ENCODE measurements at regions not wholly inside any gene's neighbourhood (a gene's known extent, or its start where the extent isn't known, plus 50 kb on each side); places are given as distances from the start of the nearest gene placed in this dataset.
A peak's percentile ranks its signal among the peaks of the same experiment; 100 is the strongest.

- H3K27me3 ChIP-seq (ENCODE audit: insufficient read depth, low read length), result no peaks in the 10 kb centered on the region
- H3K27ac ChIP-seq (ENCODE audit: low read depth, low read length), result no peak overlapping the region
Measured at GRCh38 chr3:181764544-181764943, 52.8 kb downstream of the SOX2 start.

GRCh38 chr3:181770296-181770695 lies 58.6 kb downstream of the SOX2 start:
- H3K36me3 ChIP-seq (ENCODE audit: insufficient read depth, low read length), result no peaks in the 10 kb centered on the region
- no peaks in the 10 kb centered on the region for H3K27me3 ChIP-seq (ENCODE audit: insufficient read depth, low read length)
- no peak overlapping the region for H3K4me3 ChIP-seq (ENCODE audit: low read depth, low read length)
- no peak overlapping the region for H2AFZ ChIP-seq (ENCODE audit: low read length, unreplicated experiment)
- H3K27ac ChIP-seq (ENCODE audit: low read depth, low read length), result no peak overlapping the region
- H3K79me2 ChIP-seq (ENCODE audit: control insufficient read depth, insufficient read depth, low read length, unreplicated experiment), result no peaks in the 10 kb centered on the region
- H3K4me1 ChIP-seq (ENCODE audit: control insufficient read depth, insufficient read depth, low read length, unreplicated experiment), result no peaks in the 10 kb centered on the region

More at GRCh38 chr3:181764544-181764943, 52.8 kb downstream of the SOX2 start:
- H3K36me3 ChIP-seq (ENCODE audit: insufficient read depth, low read length), result no peaks in the 10 kb centered on the region
- H3K4me3 ChIP-seq (ENCODE audit: low read depth, low read length), result no peak overlapping the region
- no peak overlapping the region for H2AFZ ChIP-seq (ENCODE audit: low read length, unreplicated experiment)
- H3K79me2 ChIP-seq (ENCODE audit: control insufficient read depth, insufficient read depth, low read length, unreplicated experiment), result no peaks in the 10 kb centered on the region
- no peaks in the 10 kb centered on the region for H3K4me1 ChIP-seq (ENCODE audit: control insufficient read depth, insufficient read depth, low read length, unreplicated experiment)

- H2AFZ ChIP-seq (ENCODE audit: low read length, unreplicated experiment), result no peak overlapping the region
- no peaks in the 10 kb centered on the region for H3K79me2 ChIP-seq (ENCODE audit: control insufficient read depth, insufficient read depth, low read length, unreplicated experiment)
Measured at GRCh38 chr3:181771120-181771519, 59.4 kb downstream of the SOX2 start.

GRCh38 chr3:181772166-181772565 lies 60.4 kb downstream of the SOX2 start:
- H3K27ac ChIP-seq (ENCODE audit: low read depth, low read length), result no peak overlapping the region
- no peaks in the 10 kb centered on the region for H3K79me2 ChIP-seq (ENCODE audit: control insufficient read depth, insufficient read depth, low read length, unreplicated experiment)

More at GRCh38 chr3:181771120-181771519, 59.4 kb downstream of the SOX2 start:
- no peak overlapping the region for H3K4me3 ChIP-seq (ENCODE audit: low read depth, low read length)
- H3K27ac ChIP-seq (ENCODE audit: low read depth, low read length), result no peak overlapping the region
- H3K27me3 ChIP-seq (ENCODE audit: insufficient read depth, low read length), result no peaks in the 10 kb centered on the region
- no peaks in the 10 kb centered on the region for H3K4me1 ChIP-seq (ENCODE audit: control insufficient read depth, insufficient read depth, low read length, unreplicated experiment)
- H3K36me3 ChIP-seq (ENCODE audit: insufficient read depth, low read length), result no peaks in the 10 kb centered on the region

GRCh38 chr3:181773921-181774320 lies 62.2 kb downstream of the SOX2 start:
- no peak overlapping the region for H2AFZ ChIP-seq (ENCODE audit: low read length, unreplicated experiment)
- no peaks in the 10 kb centered on the region for H3K4me1 ChIP-seq (ENCODE audit: control insufficient read depth, insufficient read depth, low read length, unreplicated experiment)
- no peaks in the 10 kb centered on the region for H3K79me2 ChIP-seq (ENCODE audit: control insufficient read depth, insufficient read depth, low read length, unreplicated experiment)
- H3K36me3 ChIP-seq (ENCODE audit: insufficient read depth, low read length), result no peaks in the 10 kb centered on the region
- H3K4me3 ChIP-seq (ENCODE audit: low read depth, low read length), result no peak overlapping the region
- H3K27ac ChIP-seq (ENCODE audit: low read depth, low read length), result no peak overlapping the region
- H3K27me3 ChIP-seq (ENCODE audit: insufficient read depth, low read length), result no peaks in the 10 kb centered on the region

More at GRCh38 chr3:181772166-181772565, 60.4 kb downstream of the SOX2 start:
- Histone ChIP-seq H2AFZ (ENCODE audit: low read length, unreplicated experiment) (no peak overlapping the region), H3K4me3 (ENCODE audit: low read depth, low read length) (no peak overlapping the region), H3K4me1 (ENCODE audit: control insufficient read depth, insufficient read depth, low read length, unreplicated experiment) (no peaks in the 10 kb centered on the region), H3K27me3 (ENCODE audit: insufficient read depth, low read length) (no peaks in the 10 kb centered on the region), H3K36me3 (ENCODE audit: insufficient read depth, low read length) (no peaks in the 10 kb centered on the region)

GRCh38 chr3:181782306-181782954 lies 70.7 kb downstream of the SOX2 start:
- H3K4me3 ChIP-seq (ENCODE audit: low read depth, low read length), result peak overlapping the region; percentile 39; the same call in 1 of the 2 replicates
- no peaks in the 10 kb centered on the region for H3K36me3 ChIP-seq (ENCODE audit: insufficient read depth, low read length)
- H2AFZ ChIP-seq (ENCODE audit: low read length, unreplicated experiment), result peak overlapping the region; percentile 25
- no peaks in the 10 kb centered on the region for H3K79me2 ChIP-seq (ENCODE audit: control insufficient read depth, insufficient read depth, low read length, unreplicated experiment)
- peaks cover 3% of the 10 kb centered on the region for H3K4me1 ChIP-seq (ENCODE audit: control insufficient read depth, insufficient read depth, low read length, unreplicated experiment)
- H3K27me3 ChIP-seq (ENCODE audit: insufficient read depth, low read length), result no peaks in the 10 kb centered on the region
- peak overlapping the region; percentile 36; the same call in 1 of the 2 replicates for H3K27ac ChIP-seq (ENCODE audit: low read depth, low read length)

GRCh38 chr3:181790561-181790960 lies 78.8 kb downstream of the SOX2 start:
- H2AFZ ChIP-seq (ENCODE audit: low read length, unreplicated experiment), result no peak overlapping the region
- H3K27ac ChIP-seq (ENCODE audit: low read depth, low read length), result no peak overlapping the region
- H3K4me3 ChIP-seq (ENCODE audit: low read depth, low read length), result no peak overlapping the region
- H3K27me3 ChIP-seq (ENCODE audit: insufficient read depth, low read length), result no peaks in the 10 kb centered on the region
- no peaks in the 10 kb centered on the region for H3K79me2 ChIP-seq (ENCODE audit: control insufficient read depth, insufficient read depth, low read length, unreplicated experiment)
- H3K4me1 ChIP-seq (ENCODE audit: control insufficient read depth, insufficient read depth, low read length, unreplicated experiment), result no peaks in the 10 kb centered on the region
- no peaks in the 10 kb centered on the region for H3K36me3 ChIP-seq (ENCODE audit: insufficient read depth, low read length)

- no peak overlapping the region for H2AFZ ChIP-seq (ENCODE audit: low read length, unreplicated experiment)
- no peaks in the 10 kb centered on the region for H3K27me3 ChIP-seq (ENCODE audit: insufficient read depth, low read length)
- no peaks in the 10 kb centered on the region for H3K4me1 ChIP-seq (ENCODE audit: control insufficient read depth, insufficient read depth, low read length, unreplicated experiment)
- no peaks in the 10 kb centered on the region for H3K79me2 ChIP-seq (ENCODE audit: control insufficient read depth, insufficient read depth, low read length, unreplicated experiment)
- no peak overlapping the region for H3K27ac ChIP-seq (ENCODE audit: low read depth, low read length)
- H3K36me3 ChIP-seq (ENCODE audit: insufficient read depth, low read length), result no peaks in the 10 kb centered on the region
- no peak overlapping the region for H3K4me3 ChIP-seq (ENCODE audit: low read depth, low read length)
Measured at GRCh38 chr3:181791056-181791955, 79.6 kb downstream of the SOX2 start.

GRCh38 chr3:181793006-181793405 lies 81.3 kb downstream of the SOX2 start:
- no peaks in the 10 kb centered on the region for H3K79me2 ChIP-seq (ENCODE audit: control insufficient read depth, insufficient read depth, low read length, unreplicated experiment)
- H3K4me3 ChIP-seq (ENCODE audit: low read depth, low read length), result no peak overlapping the region
- H3K27ac ChIP-seq (ENCODE audit: low read depth, low read length), result no peak overlapping the region
- no peaks in the 10 kb centered on the region for H3K4me1 ChIP-seq (ENCODE audit: control insufficient read depth, insufficient read depth, low read length, unreplicated experiment)
- no peak overlapping the region for H2AFZ ChIP-seq (ENCODE audit: low read length, unreplicated experiment)
- no peaks in the 10 kb centered on the region for H3K27me3 ChIP-seq (ENCODE audit: insufficient read depth, low read length)
- no peaks in the 10 kb centered on the region for H3K36me3 ChIP-seq (ENCODE audit: insufficient read depth, low read length)

- H3K4me1 ChIP-seq (ENCODE audit: control insufficient read depth, insufficient read depth, low read length, unreplicated experiment), result no peaks in the 10 kb centered on the region
- H3K4me3 ChIP-seq (ENCODE audit: low read depth, low read length), result no peak overlapping the region
- no peaks in the 10 kb centered on the region for H3K27me3 ChIP-seq (ENCODE audit: insufficient read depth, low read length)
- H3K27ac ChIP-seq (ENCODE audit: low read depth, low read length), result no peak overlapping the region
- no peak overlapping the region for H2AFZ ChIP-seq (ENCODE audit: low read length, unreplicated experiment)
- H3K36me3 ChIP-seq (ENCODE audit: insufficient read depth, low read length), result no peaks in the 10 kb centered on the region
- H3K79me2 ChIP-seq (ENCODE audit: control insufficient read depth, insufficient read depth, low read length, unreplicated experiment), result no peaks in the 10 kb centered on the region
Measured at GRCh38 chr3:181794011-181794790, 82.5 kb downstream of the SOX2 start.
